ENCODE measurements at regions not wholly inside any gene's neighbourhood (a gene's known extent, or its start where the extent isn't known, plus 50 kb on each side); places are given as distances from the start of the nearest gene placed in this dataset.

GRCh38 chr6:40169878-40170277 is 235.6 kb upstream of the MOCS1 start:
- ChIA-PET CTCF (no interaction called here), POLR2A (no interaction called here)
- Mint-ChIP-seq H3K4me1 (no peaks in the 10 kb centered on the region), H3K27me3 (peaks cover 5% of the 10 kb centered on the region), H3K9me3 (no peaks in the 10 kb centered on the region), H3K36me3 (ENCODE audit: low read depth) (no peaks in the 10 kb centered on the region), H3K27ac (no peak overlapping the region), H3K4me3 (no peak overlapping the region)
- no peak for DNase-seq

GRCh38 chr6:40166963-40167362 is 232.7 kb upstream of the MOCS1 start:
- peaks cover 7% of the 10 kb centered on the region for H3K27me3 Mint-ChIP-seq
- H3K4me1 Mint-ChIP-seq: no peaks in the 10 kb centered on the region
- H3K27ac Mint-ChIP-seq: no peak overlapping the region
- no peaks in the 10 kb centered on the region for H3K9me3 Mint-ChIP-seq
- CTCF ChIA-PET: no interaction called here
- no peaks in the 10 kb centered on the region for H3K36me3 Mint-ChIP-seq (ENCODE audit: low read depth)
- POLR2A ChIA-PET: no interaction called here
- no peak overlapping the region for H3K4me3 Mint-ChIP-seq
- no peak for DNase-seq

- Mint-ChIP-seq H3K4me1 (no peaks in the 10 kb centered on the region), H3K36me3 (ENCODE audit: low read depth) (no peaks in the 10 kb centered on the region), H3K27me3 (peaks cover 7% of the 10 kb centered on the region), H3K9me3 (no peaks in the 10 kb centered on the region), H3K4me3 (no peak overlapping the region), H3K27ac (no peak overlapping the region)
- CTCF ChIA-PET: interaction anchor here (0.6 kb wide), 1 partner anchor 13 kb away, joined by 4 read pairs; no protein-coding TSS in a partner anchor
- no peak for DNase-seq
- POLR2A ChIA-PET: no interaction called here
Measured at GRCh38 chr6:40165036-40165709, 230.9 kb upstream of the MOCS1 start.

GRCh38 chr6:40164345-40164755 is 230.1 kb upstream of the MOCS1 start:
- no peaks in the 10 kb centered on the region for H3K36me3 Mint-ChIP-seq (ENCODE audit: low read depth)
- ChIA-PET POLR2A (no interaction called here), CTCF (no interaction called here)
- no peaks in the 10 kb centered on the region for H3K4me1 Mint-ChIP-seq
- no peak overlapping the region for H3K4me3 Mint-ChIP-seq
- no peak for DNase-seq
- H3K27me3 Mint-ChIP-seq: peaks cover 7% of the 10 kb centered on the region
- H3K27ac Mint-ChIP-seq: no peak overlapping the region
- no peaks in the 10 kb centered on the region for H3K9me3 Mint-ChIP-seq

GRCh38 chr6:40163924-40164323 is 229.7 kb upstream of the MOCS1 start:
- Mint-ChIP-seq H3K9me3 (no peaks in the 10 kb centered on the region), H3K27me3 (peaks cover 7% of the 10 kb centered on the region), H3K4me3 (no peak overlapping the region), H3K36me3 (ENCODE audit: low read depth) (no peaks in the 10 kb centered on the region), H3K27ac (no peak overlapping the region), H3K4me1 (no peaks in the 10 kb centered on the region)
- DNase-seq: no peak
- ChIA-PET CTCF (no interaction called here), POLR2A (no interaction called here)

- peaks cover 1% of the 10 kb centered on the region for H3K27me3 Mint-ChIP-seq
- POLR2A ChIA-PET: no interaction called here
- CTCF ChIA-PET: interaction anchor here (1.4 kb wide), 1 partner anchor 10 kb away, joined by 5 read pairs; no protein-coding TSS in a partner anchor
- no peaks in the 10 kb centered on the region for H3K9me3 Mint-ChIP-seq
- no peak overlapping the region for H3K27ac Mint-ChIP-seq
- H3K4me1 Mint-ChIP-seq: no peaks in the 10 kb centered on the region
- no peak for DNase-seq
- no peak overlapping the region for H3K4me3 Mint-ChIP-seq
- H3K36me3 Mint-ChIP-seq (ENCODE audit: low read depth): no peaks in the 10 kb centered on the region
Measured at GRCh38 chr6:40162074-40162473, 227.8 kb upstream of the MOCS1 start.

GRCh38 chr6:40160826-40161225 is 226.6 kb upstream of the MOCS1 start:
- Mint-ChIP-seq H3K4me3 (no peak overlapping the region), H3K4me1 (no peaks in the 10 kb centered on the region), H3K27ac (no peak overlapping the region), H3K27me3 (peaks cover 1% of the 10 kb centered on the region), H3K36me3 (ENCODE audit: low read depth) (no peaks in the 10 kb centered on the region), H3K9me3 (no peaks in the 10 kb centered on the region)
- ChIA-PET CTCF (interaction anchor here (0.6 to 1.4 kb wide), 2 partner anchors 8 to 487 kb away, joined by 3 to 5 read pairs; no protein-coding TSS in a partner anchor), POLR2A (no interaction called here)
- DNase-seq: no peak

GRCh38 chr6:40159865-40160264 is 225.6 kb upstream of the MOCS1 start:
- POLR2A ChIA-PET: no interaction called here
- DNase-seq: no peak
- no peak overlapping the region for H3K27ac Mint-ChIP-seq
- no peak overlapping the region for H3K4me3 Mint-ChIP-seq
- H3K9me3 Mint-ChIP-seq: no peaks in the 10 kb centered on the region
- H3K27me3 Mint-ChIP-seq: peaks cover 1% of the 10 kb centered on the region
- no peaks in the 10 kb centered on the region for H3K36me3 Mint-ChIP-seq (ENCODE audit: low read depth)
- CTCF ChIA-PET: no interaction called here
- H3K4me1 Mint-ChIP-seq: no peaks in the 10 kb centered on the region

GRCh38 chr6:40152701-40153436 is 218.6 kb upstream of the MOCS1 start:
- Mint-ChIP-seq H3K36me3 (ENCODE audit: low read depth) (no peaks in the 10 kb centered on the region), H3K27ac (no peak overlapping the region), H3K9me3 (no peaks in the 10 kb centered on the region), H3K4me1 (no peaks in the 10 kb centered on the region), H3K27me3 (peaks cover 9% of the 10 kb centered on the region), H3K4me3 (no peak overlapping the region)
- ChIA-PET CTCF (interaction anchor here (1.2 to 1.9 kb wide), 2 partner anchors 8 to 379 kb away, joined by 3 to 5 read pairs; no protein-coding TSS in a partner anchor), POLR2A (no interaction called here)
- no peak for DNase-seq

- no peak overlapping the region for H3K27ac Mint-ChIP-seq
- H3K9me3 Mint-ChIP-seq: no peaks in the 10 kb centered on the region
- ChIA-PET POLR2A (no interaction called here), CTCF (interaction anchor here (0.6 to 1.9 kb wide), 3 partner anchors 9 to 379 kb away, joined by 3 to 5 read pairs (median 4); no protein-coding TSS in a partner anchor)
- H3K4me1 Mint-ChIP-seq: no peaks in the 10 kb centered on the region
- H3K4me3 Mint-ChIP-seq: no peak overlapping the region
- peaks cover 9% of the 10 kb centered on the region for H3K27me3 Mint-ChIP-seq
- no peaks in the 10 kb centered on the region for H3K36me3 Mint-ChIP-seq (ENCODE audit: low read depth)
- no peak for DNase-seq
Measured at GRCh38 chr6:40152196-40152595, 217.9 kb upstream of the MOCS1 start.

- no peaks in the 10 kb centered on the region for H3K4me1 Mint-ChIP-seq
- no peak overlapping the region for H3K27ac Mint-ChIP-seq
Measured at GRCh38 chr6:40148882-40149573, 214.8 kb upstream of the MOCS1 start.

GRCh38 chr6:40146902-40147301 is 212.6 kb upstream of the MOCS1 start:
- no peak for DNase-seq
- Mint-ChIP-seq H3K4me3 (no peak overlapping the region), H3K9me3 (no peaks in the 10 kb centered on the region), H3K4me1 (no peaks in the 10 kb centered on the region), H3K36me3 (ENCODE audit: low read depth) (no peaks in the 10 kb centered on the region), H3K27ac (no peak overlapping the region), H3K27me3 (peaks cover 9% of the 10 kb centered on the region)
- CTCF ChIA-PET: no interaction called here
- POLR2A ChIA-PET: no interaction called here

More at GRCh38 chr6:40148882-40149573, 214.8 kb upstream of the MOCS1 start:
- Mint-ChIP-seq H3K9me3 (no peaks in the 10 kb centered on the region), H3K27me3 (peaks cover 9% of the 10 kb centered on the region), H3K36me3 (ENCODE audit: low read depth) (no peaks in the 10 kb centered on the region), H3K4me3 (no peak overlapping the region)
- no peak for DNase-seq
- ChIA-PET CTCF (no interaction called here), POLR2A (no interaction called here)

- Mint-ChIP-seq H3K4me3 (no peak overlapping the region), H3K9me3 (peaks cover 8% of the 10 kb centered on the region), H3K4me1 (no peaks in the 10 kb centered on the region), H3K36me3 (ENCODE audit: low read depth) (no peaks in the 10 kb centered on the region), H3K27ac (no peak overlapping the region), H3K27me3 (no peaks in the 10 kb centered on the region)
- ChIA-PET POLR2A (no interaction called here), CTCF (no interaction called here)
- DNase-seq: no peak
Measured at GRCh38 chr6:40139447-40139846, 205.2 kb upstream of the MOCS1 start.
